T-helper 2 cell treated with Interferon-gamma antibody and Interleukin-4, amounts not matched to agents 5 μg/mL and 100 μg/mL, for 36 hours (primary cell): ENCODE measurements at regions not wholly inside any gene's neighbourhood (a gene's known extent, or its start where the extent isn't known, plus 50 kb on each side); places are given as distances from the start of the nearest gene placed in this dataset.

ENCODE experiments used
- DNase-seq: peaks from one replicate; pipeline ENCODE4 v3.0.0; 2021; ENCODE audit warnings: low spot score
- H3K27ac Mint-ChIP-seq: one replicate; pipeline ENCODE4 v1.8.0; 2021; ENCODE audit warnings: mild to moderate bottlenecking, mixed read lengths
- H3K27me3 Mint-ChIP-seq: one replicate; pipeline ENCODE4 v1.8.0; 2021; ENCODE audit warnings: low read depth, mixed read lengths
- H3K36me3 Mint-ChIP-seq: one replicate; pipeline ENCODE4 v1.8.0; 2021; ENCODE audit warnings: low read depth, mixed read lengths
- H3K4me1 Mint-ChIP-seq: one replicate; pipeline ENCODE4 v1.8.0; 2021; ENCODE audit warnings: low read depth, mixed read lengths
- H3K4me3 Mint-ChIP-seq: one replicate; pipeline ENCODE4 v1.8.0; 2022; ENCODE audit warnings: mild to moderate bottlenecking, moderate library complexity, mixed read lengths
- H3K9me3 Mint-ChIP-seq: one replicate; pipeline ENCODE4 v1.8.0; 2021; ENCODE audit warnings: mixed read lengths

- Mint-ChIP-seq H3K27ac (no peak overlapping the region), H3K27me3 (no peaks in the 10 kb centered on the region), H3K36me3 (no peaks in the 10 kb centered on the region), H3K9me3 (peaks cover 5% of the 10 kb centered on the region), H3K4me1 (peaks cover 5% of the 10 kb centered on the region), H3K4me3 (no peak overlapping the region)
- DNase-seq, result no peak
These were observed 53.6 kb upstream of the NT5E start for GRCh38 chr6:85396159-85396808.

GRCh38 chr6:85395746-85396145 lies 54.1 kb upstream of the NT5E start:
- peaks cover 3% of the 10 kb centered on the region for H3K4me1 Mint-ChIP-seq
- peaks cover 5% of the 10 kb centered on the region for H3K9me3 Mint-ChIP-seq
- H3K36me3 Mint-ChIP-seq, result no peaks in the 10 kb centered on the region
- no peak for DNase-seq
- H3K27me3 Mint-ChIP-seq, result no peaks in the 10 kb centered on the region
- H3K27ac Mint-ChIP-seq, result no peak overlapping the region
- no peak overlapping the region for H3K4me3 Mint-ChIP-seq

GRCh38 chr6:85394853-85395538 lies 54.9 kb upstream of the NT5E start:
- Mint-ChIP-seq H3K27me3 (no peaks in the 10 kb centered on the region), H3K4me3 (no peak overlapping the region), H3K9me3 (peaks cover 5% of the 10 kb centered on the region), H3K36me3 (no peaks in the 10 kb centered on the region), H3K27ac (no peak overlapping the region), H3K4me1 (peaks cover 4% of the 10 kb centered on the region)
- no peak for DNase-seq

GRCh38 chr6:85394199-85394598 lies 55.7 kb upstream of the NT5E start:
- no peak overlapping the region for H3K4me3 Mint-ChIP-seq
- no peak overlapping the region for H3K27ac Mint-ChIP-seq
- H3K36me3 Mint-ChIP-seq, result no peaks in the 10 kb centered on the region
- peaks cover 7% of the 10 kb centered on the region for H3K4me1 Mint-ChIP-seq
- H3K9me3 Mint-ChIP-seq, result peaks cover 5% of the 10 kb centered on the region
- no peaks in the 10 kb centered on the region for H3K27me3 Mint-ChIP-seq
- no peak for DNase-seq

- Mint-ChIP-seq H3K27ac (no peak overlapping the region), H3K36me3 (no peaks in the 10 kb centered on the region), H3K27me3 (no peaks in the 10 kb centered on the region), H3K9me3 (peaks cover under 1% of the 10 kb centered on the region), H3K4me1 (peaks cover 8% of the 10 kb centered on the region), H3K4me3 (no peak overlapping the region)
- no peak for DNase-seq
These were observed 57.5 kb upstream of the NT5E start for GRCh38 chr6:85392379-85392778.

GRCh38 chr6:85390775-85391174 lies 59.1 kb upstream of the NT5E start:
- DNase-seq, result no peak
- Mint-ChIP-seq H3K27ac (no peak overlapping the region), H3K4me1 (peaks cover 10% of the 10 kb centered on the region), H3K4me3 (no peak overlapping the region), H3K36me3 (no peaks in the 10 kb centered on the region), H3K27me3 (no peaks in the 10 kb centered on the region), H3K9me3 (no peaks in the 10 kb centered on the region)

GRCh38 chr6:85390105-85390728 lies 59.7 kb upstream of the NT5E start:
- H3K27ac Mint-ChIP-seq, result no peak overlapping the region
- H3K4me3 Mint-ChIP-seq, result no peak overlapping the region
- H3K36me3 Mint-ChIP-seq, result no peaks in the 10 kb centered on the region
- H3K9me3 Mint-ChIP-seq, result no peaks in the 10 kb centered on the region
- DNase-seq, result no peak
- no peaks in the 10 kb centered on the region for H3K27me3 Mint-ChIP-seq
- peaks cover 10% of the 10 kb centered on the region for H3K4me1 Mint-ChIP-seq

GRCh38 chr6:85389151-85389797 lies 60.6 kb upstream of the NT5E start:
- Mint-ChIP-seq H3K36me3 (no peaks in the 10 kb centered on the region), H3K9me3 (no peaks in the 10 kb centered on the region), H3K4me3 (no peak overlapping the region), H3K4me1 (peaks cover 11% of the 10 kb centered on the region), H3K27me3 (no peaks in the 10 kb centered on the region), H3K27ac (no peak overlapping the region)
- peak; percentile 28 for DNase-seq

GRCh38 chr6:85388531-85388930 lies 61.4 kb upstream of the NT5E start:
- Mint-ChIP-seq H3K27ac (no peak overlapping the region), H3K36me3 (no peaks in the 10 kb centered on the region), H3K9me3 (no peaks in the 10 kb centered on the region), H3K4me3 (no peak overlapping the region), H3K27me3 (no peaks in the 10 kb centered on the region), H3K4me1 (peaks cover 11% of the 10 kb centered on the region)
- DNase-seq, result no peak

GRCh38 chr6:85385636-85386315 lies 64.1 kb upstream of the NT5E start:
- H3K9me3 Mint-ChIP-seq, result no peaks in the 10 kb centered on the region
- H3K4me1 Mint-ChIP-seq, result peaks cover 10% of the 10 kb centered on the region
- H3K27me3 Mint-ChIP-seq, result no peaks in the 10 kb centered on the region
- no peak overlapping the region for H3K4me3 Mint-ChIP-seq
- no peak overlapping the region for H3K27ac Mint-ChIP-seq
- H3K36me3 Mint-ChIP-seq, result no peaks in the 10 kb centered on the region
- DNase-seq, result no peak

GRCh38 chr6:85383042-85383441 lies 66.8 kb upstream of the NT5E start:
- Mint-ChIP-seq H3K27ac (no peak overlapping the region), H3K4me3 (no peak overlapping the region), H3K27me3 (peaks cover 4% of the 10 kb centered on the region), H3K9me3 (peaks cover 12% of the 10 kb centered on the region), H3K36me3 (no peaks in the 10 kb centered on the region), H3K4me1 (peaks cover 4% of the 10 kb centered on the region)
- no peak for DNase-seq

GRCh38 chr6:85382541-85382940 lies 67.3 kb upstream of the NT5E start:
- Mint-ChIP-seq H3K27me3 (peaks cover 4% of the 10 kb centered on the region), H3K4me3 (no peak overlapping the region), H3K4me1 (peaks cover 4% of the 10 kb centered on the region), H3K9me3 (peaks cover 12% of the 10 kb centered on the region), H3K27ac (no peak overlapping the region), H3K36me3 (no peaks in the 10 kb centered on the region)
- no peak for DNase-seq

- no peak for DNase-seq
- peaks cover 1% of the 10 kb centered on the region for H3K27me3 Mint-ChIP-seq
- peaks cover 4% of the 10 kb centered on the region for H3K4me1 Mint-ChIP-seq
- no peaks in the 10 kb centered on the region for H3K36me3 Mint-ChIP-seq
- H3K9me3 Mint-ChIP-seq, result no peaks in the 10 kb centered on the region
- no peak overlapping the region for H3K4me3 Mint-ChIP-seq
- H3K27ac Mint-ChIP-seq, result no peak overlapping the region
These were observed 77.0 kb upstream of the NT5E start for GRCh38 chr6:85372915-85373270.
